Activated CD8-positive, alpha-beta memory T cell treated with anti-CD3 and anti-CD28 coated beads for 24 hours (primary cell): ENCODE measurements at regions not wholly inside any gene's neighbourhood (a gene's known extent, or its start where the extent isn't known, plus 50 kb on each side); places are given as distances from the start of the nearest gene placed in this dataset.
"Not testable (repeated sequence)": the region's sequence is repeated elsewhere in the genome, so short reads cannot be mapped to it uniquely, and the experiment has no call there.

Source experiments
- DNase-seq: peaks from one replicate; pipeline ENCODE4 v3.0.0-alpha.2; 2020

GRCh38 chr13:90654970-90655369, 692.5 kb upstream of the MIR17HG start:
- no peak for DNase-seq

GRCh38 chr13:90664200-90664599, 683.3 kb upstream of the MIR17HG start:
- not testable (repeated sequence) for DNase-seq

- no peak for DNase-seq
Measured at GRCh38 chr13:90673746-90674145, 673.7 kb upstream of the MIR17HG start.

DNA sequence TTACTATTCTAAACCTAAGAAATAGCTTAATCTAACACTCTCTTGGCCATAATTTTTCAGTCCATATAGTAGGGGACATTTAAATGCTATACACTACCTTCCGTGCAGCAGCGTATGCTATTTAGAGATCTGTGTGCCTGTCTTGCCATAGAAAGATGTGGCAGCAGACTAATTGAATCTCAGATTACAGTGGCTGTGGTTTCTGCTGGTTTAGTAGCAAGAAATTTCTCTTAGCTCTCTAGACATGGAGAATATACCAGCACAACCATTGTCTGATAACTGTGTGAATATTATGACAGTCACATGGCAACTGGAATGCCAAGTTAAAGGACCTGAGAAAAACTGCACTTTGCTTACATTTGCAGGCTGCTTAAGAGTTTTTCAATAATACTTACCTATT, 672.4 kb upstream of the MIR17HG start:
- DNase-seq: no peak

DNA sequence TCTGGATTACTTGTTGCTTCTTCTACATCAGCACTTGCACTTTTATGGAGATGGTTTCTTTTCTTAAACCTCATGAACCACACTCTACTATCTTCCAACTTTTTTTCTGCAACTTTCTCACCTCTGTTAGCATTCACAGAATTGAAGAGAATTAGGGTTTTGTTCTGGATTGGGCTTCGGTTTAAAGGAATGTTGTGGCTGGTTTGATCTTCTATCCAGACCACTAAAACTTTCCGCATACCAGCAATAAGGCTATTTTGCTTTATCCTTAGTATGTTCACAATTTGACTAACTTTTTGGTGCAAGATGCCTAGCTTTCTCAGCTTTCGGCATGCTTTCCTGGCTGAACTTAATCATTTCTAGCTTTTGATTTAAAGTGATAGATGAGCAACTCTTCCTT, 666.7 kb upstream of the MIR17HG start:
- DNase-seq: no peak

- no peak for DNase-seq
Measured at GRCh38 chr13:90683711-90684131, 663.8 kb upstream of the MIR17HG start.

DNA sequence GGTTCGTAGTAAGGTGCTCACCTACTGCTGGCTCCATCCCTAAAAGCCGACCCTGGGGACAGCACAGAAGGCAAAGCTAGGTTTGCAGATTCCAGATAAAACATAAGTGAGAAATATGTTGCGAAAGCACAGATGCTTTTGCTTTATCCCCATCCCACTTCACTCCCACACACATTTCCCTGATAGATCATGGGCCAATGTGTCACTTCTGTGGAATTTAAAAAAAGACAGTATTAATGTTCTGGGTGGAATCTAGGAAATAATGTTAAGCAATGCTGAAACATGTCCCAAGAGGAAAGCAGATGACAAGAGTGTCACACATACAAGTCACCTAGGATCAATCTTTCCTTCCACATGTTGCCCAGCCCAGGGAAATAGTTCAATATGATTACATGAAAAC, 661.0 kb upstream of the MIR17HG start:
- no peak for DNase-seq

- no peak for DNase-seq
Measured at GRCh38 chr13:90689111-90689510, 658.4 kb upstream of the MIR17HG start.

- no peak for DNase-seq
Measured at GRCh38 chr13:90690458-90691080, 656.9 kb upstream of the MIR17HG start.

DNA sequence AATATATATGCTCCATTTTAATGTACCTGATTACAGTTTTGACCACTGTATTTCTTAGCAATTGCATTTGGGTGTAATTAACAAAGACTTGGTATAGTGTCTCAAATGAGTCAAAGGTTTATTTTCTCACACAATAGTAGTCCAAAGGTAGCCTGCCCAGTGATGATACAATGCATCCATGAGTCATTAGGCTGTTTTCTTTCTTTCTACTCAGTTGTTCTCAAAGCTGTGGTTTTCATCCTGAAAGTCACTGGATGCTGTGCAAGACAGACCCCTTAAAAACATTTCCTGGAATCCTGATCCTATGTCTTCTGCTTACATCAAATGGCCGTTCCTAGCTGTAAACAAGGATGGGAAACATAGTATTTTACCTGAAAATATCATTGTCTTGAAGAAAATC, 651.2 kb upstream of the MIR17HG start:
- DNase-seq: no peak

DNA sequence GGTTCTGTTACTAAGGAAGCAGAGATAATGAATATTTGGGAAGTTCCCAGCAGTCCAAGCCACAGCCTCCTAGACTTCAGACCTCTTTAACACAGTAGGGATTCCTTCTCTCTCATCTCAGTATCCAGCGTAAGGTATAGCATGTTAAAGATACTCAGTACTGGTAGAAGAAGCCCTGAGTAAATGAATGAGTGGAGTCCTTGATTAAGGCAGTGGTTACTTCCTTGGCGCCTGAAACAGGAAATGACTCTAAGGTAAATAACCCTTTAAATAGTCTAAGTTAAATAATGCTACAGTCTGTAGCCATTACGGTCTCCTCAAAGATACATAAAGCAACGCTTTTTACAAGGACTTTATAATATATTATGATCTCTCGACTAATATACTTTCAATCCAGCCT, 650.8 kb upstream of the MIR17HG start:
- no peak for DNase-seq

DNA sequence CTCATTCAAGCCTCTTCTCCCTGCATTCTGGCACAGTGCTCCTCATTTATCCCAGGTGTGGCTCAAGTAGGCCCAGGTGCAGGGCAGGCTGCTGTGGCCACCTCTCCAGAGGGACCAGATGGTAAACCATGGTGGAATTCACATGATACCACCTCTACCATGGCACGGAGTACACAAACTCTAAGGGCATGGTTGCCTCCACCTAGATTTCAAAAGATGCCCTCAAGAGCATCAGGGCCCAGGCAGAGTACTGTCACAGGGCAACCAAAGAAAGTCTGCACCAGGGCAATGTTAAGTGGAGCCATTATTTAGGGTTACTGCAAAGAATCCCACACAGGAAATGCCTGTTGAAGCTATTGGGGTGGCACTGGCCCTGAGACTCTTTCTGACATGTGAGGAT, 647.1 kb upstream of the MIR17HG start:
- no peak for DNase-seq

DNA sequence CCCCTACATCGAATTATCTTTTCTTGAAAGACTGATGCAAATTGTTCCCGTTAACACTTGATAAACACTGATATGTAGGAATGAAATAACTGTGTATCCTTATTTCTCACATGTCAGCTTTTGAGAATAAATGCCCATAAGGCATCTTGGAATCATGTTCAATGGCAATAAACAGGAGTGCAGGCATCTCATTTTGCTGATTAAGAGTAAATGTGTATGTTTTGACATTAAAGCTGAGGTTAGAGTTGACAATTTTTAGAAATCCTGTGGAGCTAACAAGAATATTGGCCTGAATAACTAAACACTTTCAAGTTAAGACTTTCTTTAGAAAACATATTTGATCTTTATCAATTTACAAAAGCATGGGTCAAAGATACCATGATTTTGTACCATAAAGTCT, 646.2 kb upstream of the MIR17HG start:
- DNase-seq: no peak

- no peak for DNase-seq
Measured at GRCh38 chr13:90702050-90702449, 645.4 kb upstream of the MIR17HG start.

DNA sequence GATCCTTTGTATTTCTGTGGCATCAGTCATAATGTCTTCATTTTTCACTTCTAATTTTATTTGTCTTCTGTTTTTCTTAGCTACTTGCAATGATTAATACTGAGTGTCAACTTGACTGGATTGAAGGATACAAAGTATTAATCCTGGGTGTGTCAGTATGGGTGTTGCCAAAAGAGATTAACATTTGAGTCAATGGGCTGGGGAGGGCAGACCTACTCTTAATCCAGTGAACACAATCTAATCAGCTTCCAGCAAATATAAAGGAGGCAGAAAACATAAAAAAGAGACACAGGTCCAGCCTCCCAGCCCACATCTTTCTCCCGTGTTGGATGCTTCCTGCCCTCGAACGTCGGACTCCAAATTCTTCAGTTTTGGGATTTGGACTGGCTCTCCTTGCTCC, 640.9 kb upstream of the MIR17HG start:
- DNase-seq: no peak

DNA sequence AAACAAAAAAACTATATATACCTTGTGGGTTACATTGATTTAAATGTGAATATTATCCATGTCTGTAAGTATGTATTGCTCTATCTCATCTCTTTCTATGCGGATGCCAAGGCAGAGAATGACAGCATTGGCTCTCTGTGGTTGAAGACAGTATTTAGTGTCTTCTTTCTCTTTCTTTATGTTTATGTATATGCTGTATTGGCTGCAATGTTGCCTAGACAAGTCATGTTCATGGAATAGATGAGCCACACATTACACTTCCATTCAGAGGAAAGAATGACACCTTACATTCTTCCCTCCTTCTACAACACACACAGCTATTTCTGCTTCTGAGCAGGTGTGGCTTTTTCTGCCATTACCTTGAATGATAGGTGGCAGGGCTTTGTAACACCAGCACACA, 639.4 kb upstream of the MIR17HG start:
- DNase-seq: no peak

GRCh38 chr13:90709319-90709718, 638.2 kb upstream of the MIR17HG start:
- DNase-seq: no peak

- DNase-seq: no peak
Measured at GRCh38 chr13:90710164-90710759, 637.2 kb upstream of the MIR17HG start.

DNA sequence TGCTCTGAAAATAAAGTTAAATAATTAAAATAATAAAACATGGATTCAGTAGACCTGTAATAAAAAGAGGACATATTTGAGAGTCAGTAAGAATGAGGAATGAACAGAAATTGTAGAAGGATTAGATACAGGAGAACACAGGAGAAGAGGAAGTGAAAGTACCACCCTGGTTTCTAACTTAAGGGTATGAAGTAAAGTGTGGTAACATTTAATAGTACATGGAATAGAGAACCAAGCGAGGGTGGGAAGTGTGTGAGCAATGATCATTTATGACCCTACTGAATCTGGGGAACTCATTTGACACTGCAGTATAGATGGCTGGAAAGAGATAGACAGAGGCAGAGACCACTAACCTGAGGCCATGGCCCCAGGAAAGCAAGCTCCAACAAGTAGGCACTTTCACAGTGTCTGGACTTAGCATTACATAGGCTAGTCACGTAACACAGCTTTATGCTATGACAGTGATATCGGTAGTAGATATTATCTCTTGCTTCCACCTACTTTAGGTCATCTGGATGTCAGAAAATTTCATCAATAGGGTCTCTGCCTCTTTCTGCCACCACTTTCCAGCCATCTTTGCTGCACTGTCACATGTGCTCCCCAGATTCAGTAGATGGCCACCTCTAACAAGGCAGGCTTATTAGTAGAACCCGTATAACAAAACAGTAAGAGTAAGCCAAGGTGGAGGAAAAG, 633.9 kb upstream of the MIR17HG start:
- no peak for DNase-seq

DNA sequence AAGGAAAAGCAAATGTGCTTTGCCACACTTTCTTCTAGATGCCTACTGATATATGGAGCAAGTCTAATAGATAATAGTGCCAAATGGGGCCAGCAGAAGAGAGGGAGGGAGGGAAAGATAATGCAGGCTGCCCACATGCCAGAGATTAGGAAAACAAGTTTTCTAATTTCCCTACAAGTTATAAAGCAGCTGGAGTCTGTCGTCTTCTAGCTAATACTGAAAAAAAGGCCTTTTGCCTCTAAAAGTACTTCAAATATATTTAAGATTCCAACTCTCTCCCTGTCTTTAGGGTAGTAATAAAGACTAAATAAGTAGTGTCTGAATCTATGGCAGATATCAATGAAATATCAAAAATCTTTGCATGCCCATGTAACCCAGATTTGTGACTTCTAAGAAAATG, 632.0 kb upstream of the MIR17HG start:
- DNase-seq: no peak

- DNase-seq: no peak
Measured at GRCh38 chr13:90717451-90717936, 630.0 kb upstream of the MIR17HG start.

DNA sequence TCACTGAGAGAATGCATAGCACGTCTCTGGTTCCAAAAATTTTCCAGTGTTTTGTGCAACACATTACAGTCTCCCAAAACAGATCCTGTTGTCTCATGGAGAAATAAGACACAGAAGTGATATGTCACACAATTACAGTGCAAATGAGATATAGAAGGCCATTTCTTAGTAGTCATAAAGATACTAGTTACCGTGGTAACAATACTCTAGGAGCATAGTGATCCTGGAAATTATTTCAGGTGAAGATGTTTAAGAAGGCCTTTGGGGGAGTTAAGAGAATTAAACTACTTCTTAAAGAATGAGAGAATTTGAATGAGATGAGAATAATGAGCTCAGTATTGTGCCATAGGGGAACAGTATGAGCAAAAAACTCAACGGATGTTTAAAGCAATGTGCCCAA, 628.0 kb upstream of the MIR17HG start:
- DNase-seq: no peak

- no peak for DNase-seq
Measured at GRCh38 chr13:90721937-90722336, 625.5 kb upstream of the MIR17HG start.

- DNase-seq: no peak
Measured at GRCh38 chr13:90723381-90723780, 624.1 kb upstream of the MIR17HG start.
